MM.1S (cell line): ENCODE measurements at regions not wholly inside any gene's neighbourhood (a gene's known extent, or its start where the extent isn't known, plus 50 kb on each side); places are given as distances from the start of the nearest gene placed in this dataset.

Experiments used
- DNase-seq: peaks from one replicate; pipeline ENCODE4 v3.0.0-alpha.2; 2015
- H2AFZ ChIP-seq: fragments of 300-600 bp; sonication (generic); 2 replicates; pipeline ENCODE4 v1.6.0; 2016; ENCODE audit warnings: antibody characterized with exemption, low read length
- H3F3A ChIP-seq: fragments of 300-600 bp; sonication (generic); 2 replicates; pipeline ENCODE4 v1.6.1; 2016; ENCODE audit warnings: mild to moderate bottlenecking, antibody characterized with exemption, low read length, moderate library complexity, mixed read lengths; ENCODE audit not compliant: insufficient read depth
- H3K27ac ChIP-seq: fragments of 300-600 bp; sonication (generic); 2 replicates; pipeline ENCODE4 v1.5.1; 2016; ENCODE audit warnings: mild to moderate bottlenecking, low read length
- H3K27me3 ChIP-seq: fragments of 300-600 bp; sonication (generic); replicated peaks from 2 replicates; pipeline ENCODE4 v1.6.0; 2016; ENCODE audit warnings: low read length; ENCODE audit not compliant: insufficient read depth
- H3K36me3 ChIP-seq: fragments of 300-600 bp; sonication (generic); replicated peaks from 2 replicates; pipeline ENCODE4 v1.6.1; 2016; ENCODE audit warnings: mild to moderate bottlenecking, low read length, mixed read lengths; ENCODE audit not compliant: insufficient read depth
- H3K4me1 ChIP-seq: fragments of 300-600 bp; sonication (generic); 2 replicates; pipeline ENCODE4 v1.6.1; 2016; ENCODE audit warnings: low read length, mixed read lengths
- H3K4me2 ChIP-seq: fragments of 300-600 bp; sonication (generic); 2 replicates; pipeline ENCODE4 v1.6.0; 2016; ENCODE audit warnings: low read depth, low read length
- H3K4me3 ChIP-seq: fragments of 300-600 bp; sonication (generic); 2 replicates; pipeline ENCODE4 v1.5.1; 2016; ENCODE audit warnings: low read length, mixed read lengths
- H3K79me2 ChIP-seq: fragments of 300-600 bp; sonication (generic); 2 replicates; pipeline ENCODE4 v1.6.1; 2016; ENCODE audit warnings: mixed run types, low read length, mixed read lengths
- H3K9ac ChIP-seq: fragments of 300-600 bp; sonication (generic); 2 replicates; pipeline ENCODE4 v1.6.1; 2016; ENCODE audit warnings: low read length, mixed read lengths
- H3K9me2 ChIP-seq: fragments of 300-600 bp; sonication (generic); replicated peaks from 2 replicates; pipeline ENCODE4 v1.6.1; 2016; ENCODE audit warnings: mild to moderate bottlenecking, low read length, mixed read lengths; ENCODE audit not compliant: insufficient read depth
- H3K9me3 ChIP-seq: fragments of 300-600 bp; sonication (generic); replicated peaks from 2 replicates; pipeline ENCODE4 v1.6.1; 2016; ENCODE audit warnings: mild to moderate bottlenecking, low read length, mixed read lengths; ENCODE audit not compliant: insufficient read depth
- H4K20me1 ChIP-seq: fragments of 300-600 bp; sonication (generic); 2 replicates; pipeline ENCODE4 v1.6.1; 2016; ENCODE audit warnings: mild to moderate bottlenecking, low read length, moderate library complexity, mixed read lengths; ENCODE audit not compliant: insufficient read depth
- CTCF ChIP-seq: fragments of 300-600 bp; sonication (generic); IDR thresholded peaks from 2 replicates; pipeline ENCODE4 v1.5.1; 2016; ENCODE audit warnings: antibody characterized with exemption, low read length, mixed read lengths
- EZH2 ChIP-seq: fragments of 300-600 bp; sonication (generic); optimal IDR thresholded peaks from 2 replicates; pipeline ENCODE3; 2017; ENCODE audit warnings: low read depth, mild to moderate bottlenecking, antibody characterized with exemption, low read length, mixed read lengths
- EZH2phosphoT487 ChIP-seq: fragments of 300-600 bp; sonication (generic); IDR thresholded peaks from 2 replicates; pipeline ENCODE4 v1.6.1; 2018; ENCODE audit warnings: antibody characterized with exemption, low read length

- no peaks in the 10 kb centered on the region for H3K9me3 ChIP-seq
- DNase-seq: no peak
These were observed 68.6 kb upstream of the FOXP4 start for GRCh38 chr6:41477572-41477971.

GRCh38 chr6:41483943-41484342 lies 62.2 kb upstream of the FOXP4 start:
- DNase-seq: no peak
- H2AFZ ChIP-seq: no peak overlapping the region
- no peaks in the 10 kb centered on the region for H3K9me3 ChIP-seq
- no peaks in the 10 kb centered on the region for H3F3A ChIP-seq
- H3K27me3 ChIP-seq: no peaks in the 10 kb centered on the region
- H4K20me1 ChIP-seq: no peaks in the 10 kb centered on the region
- H3K27ac ChIP-seq: no peak overlapping the region
- H3K4me1 ChIP-seq: no peaks in the 10 kb centered on the region
- no peak for TF ChIP-seq EZH2
- TF ChIP-seq EZH2phosphoT487: no peak
- TF ChIP-seq CTCF: no peak
- H3K9me2 ChIP-seq: no peaks in the 10 kb centered on the region
- no peaks in the 10 kb centered on the region for H3K79me2 ChIP-seq
- H3K4me3 ChIP-seq: no peak overlapping the region
- no peaks in the 10 kb centered on the region for H3K36me3 ChIP-seq
- H3K9ac ChIP-seq: no peak overlapping the region
- no peak overlapping the region for H3K4me2 ChIP-seq

More at GRCh38 chr6:41477572-41477971, 68.6 kb upstream of the FOXP4 start:
- Histone ChIP-seq H3K4me1 (no peaks in the 10 kb centered on the region), H3K9ac (no peak overlapping the region), H2AFZ (no peak overlapping the region), H3K4me2 (no peak overlapping the region), H3K27me3 (0 out of 2 replicates have a peak, but pooled peaks cover 2% of the 10 kb centered on the region), H3F3A (no peaks in the 10 kb centered on the region), H3K79me2 (no peaks in the 10 kb centered on the region), H3K4me3 (no peak overlapping the region), H3K36me3 (no peaks in the 10 kb centered on the region), H4K20me1 (no peaks in the 10 kb centered on the region), H3K27ac (no peak overlapping the region), H3K9me2 (no peaks in the 10 kb centered on the region)
- no peak for TF ChIP-seq EZH2phosphoT487
- no peak for TF ChIP-seq EZH2
- TF ChIP-seq CTCF: no peak

GRCh38 chr6:41487860-41488432 lies 58.2 kb upstream of the FOXP4 start:
- no peak overlapping the region for H2AFZ ChIP-seq
- H3F3A ChIP-seq: no peaks in the 10 kb centered on the region
- no peak overlapping the region for H3K27ac ChIP-seq
- no peaks in the 10 kb centered on the region for H3K9me2 ChIP-seq
- no peaks in the 10 kb centered on the region for H3K36me3 ChIP-seq
- DNase-seq: no peak
- H3K9ac ChIP-seq: no peak overlapping the region
- peaks cover 3% of the 10 kb centered on the region for H3K27me3 ChIP-seq
- H4K20me1 ChIP-seq: no peaks in the 10 kb centered on the region
- H3K9me3 ChIP-seq: no peaks in the 10 kb centered on the region
- H3K4me2 ChIP-seq: no peak overlapping the region
- no peaks in the 10 kb centered on the region for H3K4me1 ChIP-seq
- H3K4me3 ChIP-seq: no peak overlapping the region
- TF ChIP-seq EZH2: no peak
- TF ChIP-seq CTCF: no peak
- TF ChIP-seq EZH2phosphoT487: no peak
- no peaks in the 10 kb centered on the region for H3K79me2 ChIP-seq
